Prostate gland (tissue), 2 donors: ENCODE measurements at regions not wholly inside any gene's neighbourhood (a gene's known extent, or its start where the extent isn't known, plus 50 kb on each side); places are given as distances from the start of the nearest gene placed in this dataset.

ENCODE experiments used
- POLR2A ChIP-seq: fragments of 450-650 bp; IDR thresholded peaks from one replicate; pipeline ENCODE4 v1.6.1; 2016; ENCODE audit warnings: antibody characterized with exemption, mild to moderate bottlenecking
- POLR2AphosphoS5 ChIP-seq: sonication (generic); formaldehyde crosslinking; IDR thresholded peaks from one replicate; pipeline ENCODE4 v1.6.1; 2017; ENCODE audit warnings: antibody characterized with exemption
- TF ChIP-seq, protein P1 (sequence below), 4 experiments: fragments of 200-600 bp in 2 of 4; fragments of 450-650 bp in 2 of 4; sonication (generic) in 2 of 4; IDR thresholded peaks; 1 replicate in 3 of 4; 2 replicates in 1 of 4; pipeline ENCODE4 v1.5.1; 2016 to 2019; ENCODE audit warnings: antibody characterized with exemption in 4 of 4, mild to moderate bottlenecking in 2 of 4, moderate library complexity in 2 of 4

GRCh38 chr12:30384976-30385375, 310.7 kb downstream of the IPO8 start:
- TF ChIP-seq, protein P1, sequence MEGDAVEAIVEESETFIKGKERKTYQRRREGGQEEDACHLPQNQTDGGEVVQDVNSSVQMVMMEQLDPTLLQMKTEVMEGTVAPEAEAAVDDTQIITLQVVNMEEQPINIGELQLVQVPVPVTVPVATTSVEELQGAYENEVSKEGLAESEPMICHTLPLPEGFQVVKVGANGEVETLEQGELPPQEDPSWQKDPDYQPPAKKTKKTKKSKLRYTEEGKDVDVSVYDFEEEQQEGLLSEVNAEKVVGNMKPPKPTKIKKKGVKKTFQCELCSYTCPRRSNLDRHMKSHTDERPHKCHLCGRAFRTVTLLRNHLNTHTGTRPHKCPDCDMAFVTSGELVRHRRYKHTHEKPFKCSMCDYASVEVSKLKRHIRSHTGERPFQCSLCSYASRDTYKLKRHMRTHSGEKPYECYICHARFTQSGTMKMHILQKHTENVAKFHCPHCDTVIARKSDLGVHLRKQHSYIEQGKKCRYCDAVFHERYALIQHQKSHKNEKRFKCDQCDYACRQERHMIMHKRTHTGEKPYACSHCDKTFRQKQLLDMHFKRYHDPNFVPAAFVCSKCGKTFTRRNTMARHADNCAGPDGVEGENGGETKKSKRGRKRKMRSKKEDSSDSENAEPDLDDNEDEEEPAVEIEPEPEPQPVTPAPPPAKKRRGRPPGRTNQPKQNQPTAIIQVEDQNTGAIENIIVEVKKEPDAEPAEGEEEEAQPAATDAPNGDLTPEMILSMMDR (IDR thresholded peaks at IDR 0.05) = no peak
- TF ChIP-seq POLR2A = no peak
- TF ChIP-seq POLR2AphosphoS5 = no peak
